Right lobe of liver (tissue), 4 donors: ENCODE measurements at regions not wholly inside any gene's neighbourhood (a gene's known extent, or its start where the extent isn't known, plus 50 kb on each side); places are given as distances from the start of the nearest gene placed in this dataset.

Source experiments
- CTCF ChIP-seq, 4 donors: fragments of 200-600 bp in 3 of 4; fragments of 450-650 bp in 1 of 4; IDR thresholded peaks; one replicate each; pipeline versions ENCODE4 v1.5.1 to v1.8.0; 2016 to 2022; ENCODE audit warnings: antibody characterized with exemption in 4 of 4, mild to moderate bottlenecking in 2 of 4
- POLR2A ChIP-seq: fragments of 450-650 bp; IDR thresholded peaks from one replicate; pipeline ENCODE4 v1.6.1; 2017; ENCODE audit warnings: antibody characterized with exemption, mild to moderate bottlenecking
- donor health status: DM: no; HTN: no; CAD: no.
- donor health status: DM: no; HTN: no; CAD: no.
- donor health status: DM: no; HTN: yes; CAD: no.

- TF ChIP-seq CTCF (IDR thresholded peaks at IDR 0.05) = no peak
- TF ChIP-seq POLR2A = no peak
Measured at GRCh38 chr6:115191989-115192388, 849.2 kb upstream of the HS3ST5 start.
